Sigmoid colon (tissue), 6 donors: ENCODE measurements at regions not wholly inside any gene's neighbourhood (a gene's known extent, or its start where the extent isn't known, plus 50 kb on each side); places are given as distances from the start of the nearest gene placed in this dataset.
A peak's percentile ranks its signal among the peaks of the same experiment; 100 is the strongest.

Source experiments
- DNase-seq: peaks from one replicate; pipeline ENCODE4 v3.0.0-alpha.2; 2019
- H3K27ac ChIP-seq, 4 donors: fragments of 200-600 bp; sonication (generic); one replicate each; pipeline ENCODE4 v1.5.1; 2016 to 2019; ENCODE audit warnings: mild to moderate bottlenecking in 1 of 4
- H3K27me3 ChIP-seq, 3 donors: fragments of 200-600 bp; sonication (generic); one replicate each; pipeline ENCODE4 v1.5.1; 2019; ENCODE audit warnings: mild to moderate bottlenecking in 1 of 3
- H3K36me3 ChIP-seq, 4 donors: fragments of 200-600 bp; sonication (generic); one replicate each; pipeline ENCODE4 v1.5.1; 2016 to 2019
- H3K4me1 ChIP-seq, 4 donors: fragments of 200-600 bp; sonication (generic); one replicate each; pipeline ENCODE4 v1.5.1; 2017 to 2019
- H3K4me3 ChIP-seq, 4 donors: fragments of 200-600 bp; sonication (generic); one replicate each; pipeline ENCODE4 v1.5.1; 2017 to 2019; ENCODE audit warnings: mild to moderate bottlenecking in 2 of 4, moderate library complexity in 1 of 4
- H3K9me3 ChIP-seq, 4 donors: fragments of 200-600 bp in 3 of 4; sonication (generic) in 3 of 4; one replicate each; pipeline versions ENCODE4 v1.5.1 to v1.6.1; 2013 to 2019
- CTCF ChIP-seq, 4 experiments: fragments of 450-650 bp in 3 of 4; fragments of 200-600 bp in 1 of 4; IDR thresholded peaks; one replicate each; pipeline ENCODE4 v1.5.1; 2016 to 2019; ENCODE audit warnings: antibody characterized with exemption in 4 of 4, mild to moderate bottlenecking in 3 of 4, moderate library complexity in 2 of 4
- EP300 ChIP-seq, 4 donors: sonication (generic); formaldehyde crosslinking; IDR thresholded peaks; one replicate each; pipeline ENCODE4 v1.6.1; 2017; ENCODE audit warnings: antibody characterized with exemption in 4 of 4
- POLR2A ChIP-seq, 2 donors: fragments of 450-650 bp; IDR thresholded peaks; one replicate each; pipeline ENCODE4 v1.6.1; 2016; ENCODE audit warnings: antibody characterized with exemption in 2 of 2, mild to moderate bottlenecking in 2 of 2, moderate library complexity in 2 of 2
- POLR2AphosphoS5 ChIP-seq, 4 donors: sonication (generic); formaldehyde crosslinking; IDR thresholded peaks; one replicate each; pipeline ENCODE4 v1.6.1; 2017; ENCODE audit warnings: antibody characterized with exemption in 4 of 4
- WGBS, 2 donors: extraction: QIAGEN DNeasy Blood & Tissue Kit; methylation state at CpG; one replicate each; pipeline ENCODE4 v1.1.7; 2013; 5-methylcytosine and 5-hydroxymethylcytosine counted together
- intact Hi-C: fragments of 100-400 bp; cut with DNase I; formaldehyde crosslinking; loops from one replicate; pipeline ENCODE4 v1.15.1; 2023
- donor health status: healthy with polysubstance abuse.
- donor health status: healthy.

GRCh38 chr5:102603670-102604069 is 104.9 kb upstream of the SLCO6A1 start:
- H3K27me3 ChIP-seq: no peaks in the 10 kb centered on the region
- H3K9me3 ChIP-seq: no peaks in the 10 kb centered on the region
- intact Hi-C loops: no loop called here

GRCh38 chr5:102608414-102608813 is 109.6 kb upstream of the SLCO6A1 start:
- no peak for TF ChIP-seq EP300 (IDR thresholded peaks at IDR 0.05)
- Histone ChIP-seq H3K36me3 (no peaks in the 10 kb centered on the region), H3K4me3 (no peak overlapping the region), H3K9me3 (no peaks in the 10 kb centered on the region), H3K27ac (no peak overlapping the region), H3K27me3 (no peaks in the 10 kb centered on the region), H3K4me1 (no peaks in the 10 kb centered on the region)
- DNase-seq: no peak
- intact Hi-C loops: no loop called here
- 63 to 83% methylated on average over 4 of the region's 4 CpGs for WGBS, 2 donors

More at GRCh38 chr5:102603670-102604069, 104.9 kb upstream of the SLCO6A1 start:
- Histone ChIP-seq H3K4me3 (no peak overlapping the region), H3K27ac (no peak overlapping the region), H3K36me3 (no peaks in the 10 kb centered on the region), H3K4me1 (peaks cover 0 to 20% (median 14%) of the 10 kb centered on the region in 4 donors)
- DNase-seq: no peak
- TF ChIP-seq POLR2AphosphoS5 (IDR thresholded peaks at IDR 0.05): no peak
- no peak for TF ChIP-seq CTCF (IDR thresholded peaks at IDR 0.05)
- no peak for TF ChIP-seq POLR2A (IDR thresholded peaks at IDR 0.05)
- no peak for TF ChIP-seq EP300 (IDR thresholded peaks at IDR 0.05)

GRCh38 chr5:102611312-102611711 is 112.5 kb upstream of the SLCO6A1 start:
- no peak for DNase-seq
- Histone ChIP-seq H3K36me3 (no peaks in the 10 kb centered on the region), H3K4me1 (no peaks in the 10 kb centered on the region), H3K27ac (no peak overlapping the region), H3K27me3 (no peaks in the 10 kb centered on the region), H3K4me3 (no peak overlapping the region), H3K9me3 (no peaks in the 10 kb centered on the region)
- WGBS, 2 donors: 67 to 80% methylated on average over 1 of the region's 1 CpG
- intact Hi-C loops: no loop called here
- TF ChIP-seq POLR2AphosphoS5 (IDR thresholded peaks at IDR 0.05): no peak
- TF ChIP-seq CTCF (IDR thresholded peaks at IDR 0.05): no peak
- no peak for TF ChIP-seq EP300 (IDR thresholded peaks at IDR 0.05)
- TF ChIP-seq POLR2A (IDR thresholded peaks at IDR 0.05): no peak

- WGBS, 2 donors: 80 to 90% methylated on average over 2 of the region's 2 CpGs
- Histone ChIP-seq H3K27ac (no peak overlapping the region), H3K9me3 (no peaks in the 10 kb centered on the region), H3K4me1 (peaks cover 0 to 18% (median 10%) of the 10 kb centered on the region in 4 donors), H3K36me3 (no peaks in the 10 kb centered on the region), H3K4me3 (no peak overlapping the region), H3K27me3 (no peaks in the 10 kb centered on the region)
- intact Hi-C loops: no loop called here
- no peak for TF ChIP-seq POLR2A (IDR thresholded peaks at IDR 0.05)
- TF ChIP-seq EP300 (IDR thresholded peaks at IDR 0.05): no peak
- TF ChIP-seq POLR2AphosphoS5 (IDR thresholded peaks at IDR 0.05): no peak
- no peak for TF ChIP-seq CTCF (IDR thresholded peaks at IDR 0.05)
- no peak for DNase-seq
These were observed 114.9 kb upstream of the SLCO6A1 start for GRCh38 chr5:102613661-102614060.

GRCh38 chr5:102617191-102618187 is 118.7 kb upstream of the SLCO6A1 start:
- Histone ChIP-seq H3K9me3 (no peaks in the 10 kb centered on the region), H3K36me3 (no peaks in the 10 kb centered on the region), H3K4me1 (peaks cover 0 to 27% (median 17%) of the 10 kb centered on the region in 4 donors), H3K27ac (peak overlapping the region in 3 of 4 donors; percentile 31 to 63 (median 60)), H3K27me3 (no peaks in the 10 kb centered on the region), H3K4me3 (no peak overlapping the region)
- DNase-seq: peak; percentile 71
- WGBS, 2 donors: 72 to 79% methylated on average over 5 of the region's 5 CpGs
- no peak for TF ChIP-seq EP300 (IDR thresholded peaks at IDR 0.05)
- peak; percentile 48 to 62 (median 52) for TF ChIP-seq POLR2AphosphoS5 (IDR thresholded peaks at IDR 0.05)
- no peak for TF ChIP-seq POLR2A (IDR thresholded peaks at IDR 0.05)
- intact Hi-C loops: no loop called here
